ENCODE measurements at regions not wholly inside any gene's neighbourhood (a gene's known extent, or its start where the extent isn't known, plus 50 kb on each side); places are given as distances from the start of the nearest gene placed in this dataset.
"Not testable (repeated sequence)": the region's sequence is repeated elsewhere in the genome, so short reads cannot be mapped to it uniquely, and the experiment has no call there.

GRCh38 chr3:110016235-110016815 is 679.0 kb upstream of the DPPA4 start:
- H3K4me1 ChIP-seq = peaks cover 8% of the 10 kb centered on the region

GRCh38 chr3:110017304-110017703 is 680.0 kb upstream of the DPPA4 start:
- no peaks in the 10 kb centered on the region for H3K36me3 ChIP-seq
- no peak overlapping the region for H3K4me3 ChIP-seq
- no peak overlapping the region for H3K27ac ChIP-seq (replicated peaks)
- peaks cover 8% of the 10 kb centered on the region for H3K4me1 ChIP-seq
- intact Hi-C loops (cut with micrococcal nuclease) = no loop called here
- DNase-seq = no peak
- no peak for TF ChIP-seq CTCF (IDR thresholded peaks at IDR 0.05; ENCODE audit: borderline replicate concordance)
- H3K9me3 ChIP-seq (replicated peaks) = peaks cover 12% of the 10 kb centered on the region
- no peaks in the 10 kb centered on the region for H3K27me3 ChIP-seq (ENCODE audit: low read depth)

More at GRCh38 chr3:110016235-110016815, 679.0 kb upstream of the DPPA4 start:
- Histone ChIP-seq H3K27me3 (ENCODE audit: low read depth) (no peaks in the 10 kb centered on the region), H3K36me3 (no peaks in the 10 kb centered on the region), H3K27ac (replicated peaks) (no peak overlapping the region), H3K9me3 (replicated peaks) (peaks cover 14% of the 10 kb centered on the region), H3K4me3 (no peak overlapping the region)
- intact Hi-C loops (cut with micrococcal nuclease) = no loop called here
- TF ChIP-seq CTCF (IDR thresholded peaks at IDR 0.05; ENCODE audit: borderline replicate concordance) = no peak
- no peak for DNase-seq

- DNase-seq = no peak
- Histone ChIP-seq H3K27me3 (ENCODE audit: low read depth) (no peaks in the 10 kb centered on the region), H3K4me1 (no peaks in the 10 kb centered on the region), H3K9me3 (replicated peaks) (peaks cover 10% of the 10 kb centered on the region), H3K27ac (replicated peaks) (no peak overlapping the region), H3K36me3 (no peaks in the 10 kb centered on the region), H3K4me3 (no peak overlapping the region)
- TF ChIP-seq CTCF (IDR thresholded peaks at IDR 0.05; ENCODE audit: borderline replicate concordance) = no peak
- intact Hi-C loops (cut with micrococcal nuclease) = no loop called here
Measured at GRCh38 chr3:110021659-110022058, 684.3 kb upstream of the DPPA4 start.

GRCh38 chr3:110023022-110023421 is 685.7 kb upstream of the DPPA4 start:
- H3K4me3 ChIP-seq; DNase-seq; intact Hi-C loops (cut with micrococcal nuclease); H3K4me1 ChIP-seq; H3K27ac ChIP-seq (replicated peaks); H3K27me3 ChIP-seq (ENCODE audit: low read depth); H3K36me3 ChIP-seq: not testable (repeated sequence)
- H3K9me3 ChIP-seq (replicated peaks) = peaks cover 10% of the 10 kb centered on the region

- DNase-seq = no peak
- H3K9me3 ChIP-seq (replicated peaks) = peaks cover 10% of the 10 kb centered on the region
- H3K36me3 ChIP-seq = no peaks in the 10 kb centered on the region
- H3K4me3 ChIP-seq = no peak overlapping the region
- no peaks in the 10 kb centered on the region for H3K4me1 ChIP-seq
- no peak overlapping the region for H3K27ac ChIP-seq (replicated peaks)
- intact Hi-C loops (cut with micrococcal nuclease) = no loop called here
- TF ChIP-seq CTCF (IDR thresholded peaks at IDR 0.05; ENCODE audit: borderline replicate concordance) = no peak
- no peaks in the 10 kb centered on the region for H3K27me3 ChIP-seq (ENCODE audit: low read depth)
Measured at GRCh38 chr3:110026421-110026820, 689.1 kb upstream of the DPPA4 start.

GRCh38 chr3:110027446-110028080 is 690.2 kb upstream of the DPPA4 start:
- Histone ChIP-seq H3K36me3 (no peaks in the 10 kb centered on the region), H3K27me3 (ENCODE audit: low read depth) (no peaks in the 10 kb centered on the region), H3K9me3 (replicated peaks) (peaks cover 10% of the 10 kb centered on the region), H3K27ac (replicated peaks) (peak overlapping the region; percentile 51), H3K4me3 (no peak overlapping the region), H3K4me1 (no peaks in the 10 kb centered on the region)
- intact Hi-C loops (cut with micrococcal nuclease) = no loop called here
- TF ChIP-seq CTCF (IDR thresholded peaks at IDR 0.05; ENCODE audit: borderline replicate concordance) = no peak
- no peak for DNase-seq
